GM12875 (cell line): ENCODE measurements at regions not wholly inside any gene's neighbourhood (a gene's known extent, or its start where the extent isn't known, plus 50 kb on each side); places are given as distances from the start of the nearest gene placed in this dataset.

Experiments used
- H3K4me3 ChIP-seq: one replicate; pipeline ENCODE4 v1.5.1; 2011; ENCODE audit warnings: low read depth, low read length, control low read depth
- TF ChIP-seq, protein P1 (sequence below): IDR thresholded peaks from 2 replicates; pipeline ENCODE4 v1.5.1; 2011; ENCODE audit warnings: low read depth, mild to moderate bottlenecking, control low read depth, inconsistent platforms, low read length, moderate library complexity, borderline replicate concordance; ENCODE audit not compliant: insufficient read depth

GRCh38 chr16:76749780-76750375 is 441.1 kb upstream of the MON1B start:
- H3K4me3 ChIP-seq, result no peak overlapping the region
- TF ChIP-seq, protein P1, sequence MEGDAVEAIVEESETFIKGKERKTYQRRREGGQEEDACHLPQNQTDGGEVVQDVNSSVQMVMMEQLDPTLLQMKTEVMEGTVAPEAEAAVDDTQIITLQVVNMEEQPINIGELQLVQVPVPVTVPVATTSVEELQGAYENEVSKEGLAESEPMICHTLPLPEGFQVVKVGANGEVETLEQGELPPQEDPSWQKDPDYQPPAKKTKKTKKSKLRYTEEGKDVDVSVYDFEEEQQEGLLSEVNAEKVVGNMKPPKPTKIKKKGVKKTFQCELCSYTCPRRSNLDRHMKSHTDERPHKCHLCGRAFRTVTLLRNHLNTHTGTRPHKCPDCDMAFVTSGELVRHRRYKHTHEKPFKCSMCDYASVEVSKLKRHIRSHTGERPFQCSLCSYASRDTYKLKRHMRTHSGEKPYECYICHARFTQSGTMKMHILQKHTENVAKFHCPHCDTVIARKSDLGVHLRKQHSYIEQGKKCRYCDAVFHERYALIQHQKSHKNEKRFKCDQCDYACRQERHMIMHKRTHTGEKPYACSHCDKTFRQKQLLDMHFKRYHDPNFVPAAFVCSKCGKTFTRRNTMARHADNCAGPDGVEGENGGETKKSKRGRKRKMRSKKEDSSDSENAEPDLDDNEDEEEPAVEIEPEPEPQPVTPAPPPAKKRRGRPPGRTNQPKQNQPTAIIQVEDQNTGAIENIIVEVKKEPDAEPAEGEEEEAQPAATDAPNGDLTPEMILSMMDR, result no peak

- TF ChIP-seq, protein P1, result no peak
Measured at GRCh38 chr16:76755496-76755895, 435.5 kb upstream of the MON1B start.

GRCh38 chr16:76756423-76756822 is 434.6 kb upstream of the MON1B start:
- no peak overlapping the region for H3K4me3 ChIP-seq
- TF ChIP-seq, protein P1, result no peak

More at GRCh38 chr16:76755496-76755895, 435.5 kb upstream of the MON1B start:
- H3K4me3 ChIP-seq, result no peak overlapping the region

DNA sequence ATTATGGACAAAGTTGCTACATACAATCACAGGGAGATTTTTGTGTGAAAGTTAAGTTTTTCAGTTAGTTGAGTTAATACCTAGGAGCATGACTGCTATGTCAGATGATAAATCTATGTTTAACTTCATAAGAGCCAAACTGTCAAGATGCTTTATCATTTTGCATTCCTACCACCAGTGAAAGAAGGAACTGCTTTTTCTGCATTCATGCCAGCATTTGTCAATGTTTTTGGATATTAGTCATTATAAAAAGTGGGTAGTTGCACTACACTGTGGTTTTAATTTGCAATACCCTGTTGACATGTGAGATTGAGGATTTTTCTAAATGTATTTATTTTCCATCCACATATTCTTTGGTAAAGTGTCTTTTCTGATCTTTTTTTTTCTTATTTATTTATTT is 434.0 kb upstream of the MON1B start:
- H3K4me3 ChIP-seq, result no peak overlapping the region
- TF ChIP-seq, protein P1, result no peak

DNA sequence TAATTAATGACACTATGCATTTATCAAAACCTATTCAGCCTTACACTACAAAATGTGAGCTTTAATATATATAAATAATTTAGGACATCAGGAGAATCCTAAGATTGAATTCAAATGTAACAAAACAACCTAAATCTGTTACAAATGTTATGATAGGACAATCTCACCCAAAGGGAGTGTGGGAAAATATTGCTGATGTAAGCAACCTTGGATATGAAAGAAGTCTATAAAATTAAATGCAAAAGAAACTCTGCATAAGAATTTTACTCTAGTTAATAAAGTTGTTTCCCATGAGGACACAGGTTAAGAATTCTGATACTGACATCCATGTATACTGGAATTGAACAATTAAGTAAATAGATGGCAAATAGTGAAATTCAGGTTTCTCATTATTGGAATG is 424.5 kb upstream of the MON1B start:
- no peak overlapping the region for H3K4me3 ChIP-seq
- TF ChIP-seq, protein P1, result no peak

DNA sequence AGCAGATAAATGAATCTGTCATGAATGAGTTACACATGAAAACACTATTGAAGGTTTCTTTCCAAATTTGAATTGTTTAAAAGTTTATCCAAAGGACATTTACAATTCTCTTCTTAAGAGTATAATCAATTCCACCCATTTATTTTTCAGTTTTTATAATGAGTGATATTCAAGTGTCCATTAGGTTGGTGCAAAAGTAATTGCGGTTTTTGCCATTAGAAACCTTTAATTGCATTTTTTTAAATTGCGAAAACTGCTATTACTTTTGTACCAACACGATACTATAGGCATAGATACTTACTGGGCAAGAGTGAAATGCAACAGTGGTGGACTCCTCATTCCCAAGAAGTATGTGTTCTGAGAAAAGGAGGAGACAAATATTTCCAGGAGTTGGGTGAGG is 422.7 kb upstream of the MON1B start:
- H3K4me3 ChIP-seq, result no peak overlapping the region
- TF ChIP-seq, protein P1, result no peak

- TF ChIP-seq, protein P1, result no peak
- H3K4me3 ChIP-seq, result no peak overlapping the region
Measured at GRCh38 chr16:76768948-76769347, 422.0 kb upstream of the MON1B start.
